ENCODE measurements at regions not wholly inside any gene's neighbourhood (a gene's known extent, or its start where the extent isn't known, plus 50 kb on each side); places are given as distances from the start of the nearest gene placed in this dataset.

DNA sequence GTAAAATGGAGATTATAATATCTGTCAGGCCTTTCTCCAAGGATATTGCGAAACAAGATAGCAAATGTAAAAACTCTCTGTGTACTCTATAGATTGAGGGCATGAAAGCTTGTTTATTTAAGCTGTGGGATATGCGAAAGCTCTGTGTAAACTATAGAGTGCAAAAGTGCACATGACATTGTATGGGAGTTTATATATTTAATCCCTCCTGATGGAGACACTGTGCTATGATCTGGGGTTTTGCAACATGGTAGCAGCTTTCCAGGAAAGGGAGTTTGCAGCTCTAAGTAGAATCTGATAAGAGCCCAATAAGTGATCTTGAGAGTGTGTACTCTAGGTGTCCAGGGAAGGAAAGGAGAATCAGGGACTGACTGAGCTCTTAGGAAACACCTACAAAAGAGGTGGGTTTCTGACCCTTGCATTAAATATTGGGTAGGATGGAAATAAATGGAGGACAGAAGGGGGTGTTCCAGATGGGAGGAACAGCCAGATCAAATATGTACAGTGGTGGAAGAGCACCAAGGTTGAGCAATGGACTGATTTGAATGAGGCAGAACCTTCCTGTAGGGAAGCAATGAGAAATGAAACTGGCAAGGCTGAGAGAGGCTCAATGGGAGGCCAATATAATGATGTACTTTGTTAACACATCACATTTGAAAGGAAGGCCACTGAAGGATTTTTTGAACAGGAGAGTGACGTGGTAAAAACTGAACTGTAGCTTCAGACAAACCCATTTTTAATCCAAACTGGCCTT is 450.1 kb downstream of the GJA1 start (continued):
- TF ChIP-seq NR2F2 (IDR thresholded peaks at IDR 0.05; ENCODE audit: borderline replicate concordance, low read depth) (peak; percentile 66; the same call in 1 of the 2 replicates), TMF1 (CRISPR knock-in tag; IDR thresholded peaks at IDR 0.05; ENCODE audit: low read depth) (no peak), SALL2 (CRISPR knock-in tag; IDR thresholded peaks at IDR 0.05) (0 out of 2 replicates have a peak, but pooled peaks have one; percentile 41), ERF (CRISPR knock-in tag; IDR thresholded peaks at IDR 0.05) (no peak), MED1 (CRISPR knock-in tag; IDR thresholded peaks at IDR 0.05) (peak; percentile 71), MEIS1 (CRISPR knock-in tag; IDR thresholded peaks at IDR 0.05; ENCODE audit: borderline replicate concordance) (peak; percentile 31; the same call in 1 of the 2 replicates), RFX1 (IDR thresholded peaks at IDR 0.05) (no peak), BRD4 (CRISPR knock-in tag; IDR thresholded peaks at IDR 0.05) (no peak), HDAC2 (CRISPR knock-in tag; IDR thresholded peaks at IDR 0.05) (peak; percentile 88), ZIK1 (CRISPR knock-in tag; IDR thresholded peaks at IDR 0.05; ENCODE audit: borderline replicate concordance, low read depth) (no peak), HMG20B (CRISPR knock-in tag; conservative IDR thresholded peaks at IDR 0.05) (0 out of 2 replicates have a peak, but pooled peaks have one; percentile 66), ZNF550 (CRISPR knock-in tag; IDR thresholded peaks at IDR 0.05; ENCODE audit: borderline replicate concordance) (no peak), POLR2AphosphoS5 (IDR thresholded peaks at IDR 0.05; ENCODE audit: low read depth, low read length) (no peak), RARG (CRISPR knock-in tag; IDR thresholded peaks at IDR 0.05; ENCODE audit: low read depth) (no peak), GZF1 (CRISPR knock-in tag; IDR thresholded peaks at IDR 0.05) (no peak), PLRG1 (conservative IDR thresholded peaks at IDR 0.05) (no peak), ATF1 (CRISPR knock-in tag; IDR thresholded peaks at IDR 0.05) (no peak)
- TF ChIP-seq, protein P1, sequence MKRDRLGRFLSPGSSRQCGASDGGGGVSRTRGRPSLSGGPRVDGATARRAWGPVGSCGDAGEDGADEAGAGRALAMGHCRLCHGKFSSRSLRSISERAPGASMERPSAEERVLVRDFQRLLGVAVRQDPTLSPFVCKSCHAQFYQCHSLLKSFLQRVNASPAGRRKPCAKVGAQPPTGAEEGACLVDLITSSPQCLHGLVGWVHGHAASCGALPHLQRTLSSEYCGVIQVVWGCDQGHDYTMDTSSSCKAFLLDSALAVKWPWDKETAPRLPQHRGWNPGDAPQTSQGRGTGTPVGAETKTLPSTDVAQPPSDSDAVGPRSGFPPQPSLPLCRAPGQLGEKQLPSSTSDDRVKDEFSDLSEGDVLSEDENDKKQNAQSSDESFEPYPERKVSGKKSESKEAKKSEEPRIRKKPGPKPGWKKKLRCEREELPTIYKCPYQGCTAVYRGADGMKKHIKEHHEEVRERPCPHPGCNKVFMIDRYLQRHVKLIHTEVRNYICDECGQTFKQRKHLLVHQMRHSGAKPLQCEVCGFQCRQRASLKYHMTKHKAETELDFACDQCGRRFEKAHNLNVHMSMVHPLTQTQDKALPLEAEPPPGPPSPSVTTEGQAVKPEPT (CRISPR knock-in tag; IDR thresholded peaks at IDR 0.05; ENCODE audit: low read depth), result no peak
- TF ChIP-seq, protein P2, sequence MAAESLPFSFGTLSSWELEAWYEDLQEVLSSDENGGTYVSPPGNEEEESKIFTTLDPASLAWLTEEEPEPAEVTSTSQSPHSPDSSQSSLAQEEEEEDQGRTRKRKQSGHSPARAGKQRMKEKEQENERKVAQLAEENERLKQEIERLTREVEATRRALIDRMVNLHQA (CRISPR knock-in tag; IDR thresholded peaks at IDR 0.05), result no peak
- TF ChIP-seq, protein P3, sequence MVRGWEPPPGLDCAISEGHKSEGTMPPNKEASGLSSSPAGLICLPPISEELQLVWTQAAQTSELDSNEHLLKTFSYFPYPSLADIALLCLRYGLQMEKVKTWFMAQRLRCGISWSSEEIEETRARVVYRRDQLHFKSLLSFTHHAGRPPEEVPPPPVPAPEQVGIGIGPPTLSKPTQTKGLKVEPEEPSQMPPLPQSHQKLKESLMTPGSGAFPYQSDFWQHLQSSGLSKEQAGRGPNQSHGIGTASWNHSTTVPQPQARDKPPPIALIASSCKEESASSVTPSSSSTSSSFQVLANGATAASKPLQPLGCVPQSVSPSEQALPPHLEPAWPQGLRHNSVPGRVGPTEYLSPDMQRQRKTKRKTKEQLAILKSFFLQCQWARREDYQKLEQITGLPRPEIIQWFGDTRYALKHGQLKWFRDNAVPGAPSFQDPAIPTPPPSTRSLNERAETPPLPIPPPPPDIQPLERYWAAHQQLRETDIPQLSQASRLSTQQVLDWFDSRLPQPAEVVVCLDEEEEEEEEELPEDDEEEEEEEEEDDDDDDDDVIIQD (CRISPR knock-in tag; IDR thresholded peaks at IDR 0.05; ENCODE audit: low read depth), result no peak
- TF ChIP-seq, protein P4, sequence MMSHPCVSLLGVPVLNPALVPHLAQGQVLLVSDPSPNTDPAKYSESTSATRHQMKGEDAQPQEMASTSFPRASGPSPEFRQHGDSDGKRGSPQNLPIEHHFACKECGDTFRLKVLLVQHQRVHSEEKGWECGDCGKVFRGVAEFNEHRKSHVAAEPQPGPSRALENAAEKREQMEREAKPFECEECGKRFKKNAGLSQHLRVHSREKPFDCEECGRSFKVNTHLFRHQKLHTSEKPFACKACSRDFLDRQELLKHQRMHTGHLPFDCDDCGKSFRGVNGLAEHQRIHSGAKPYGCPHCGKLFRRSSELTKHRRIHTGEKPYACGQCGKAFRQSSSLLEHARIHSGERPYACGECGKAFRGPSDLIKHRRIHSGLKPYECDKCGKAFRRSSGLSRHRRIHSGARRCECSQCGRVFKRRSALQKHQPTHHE (CRISPR knock-in tag; IDR thresholded peaks at IDR 0.05; ENCODE audit: borderline replicate concordance), result no peak
- TF ChIP-seq, protein P5, sequence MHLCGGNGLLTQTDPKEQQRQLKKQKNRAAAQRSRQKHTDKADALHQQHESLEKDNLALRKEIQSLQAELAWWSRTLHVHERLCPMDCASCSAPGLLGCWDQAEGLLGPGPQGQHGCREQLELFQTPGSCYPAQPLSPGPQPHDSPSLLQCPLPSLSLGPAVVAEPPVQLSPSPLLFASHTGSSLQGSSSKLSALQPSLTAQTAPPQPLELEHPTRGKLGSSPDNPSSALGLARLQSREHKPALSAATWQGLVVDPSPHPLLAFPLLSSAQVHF (CRISPR knock-in tag; IDR thresholded peaks at IDR 0.05), result no peak
- TF ChIP-seq, protein P6, sequence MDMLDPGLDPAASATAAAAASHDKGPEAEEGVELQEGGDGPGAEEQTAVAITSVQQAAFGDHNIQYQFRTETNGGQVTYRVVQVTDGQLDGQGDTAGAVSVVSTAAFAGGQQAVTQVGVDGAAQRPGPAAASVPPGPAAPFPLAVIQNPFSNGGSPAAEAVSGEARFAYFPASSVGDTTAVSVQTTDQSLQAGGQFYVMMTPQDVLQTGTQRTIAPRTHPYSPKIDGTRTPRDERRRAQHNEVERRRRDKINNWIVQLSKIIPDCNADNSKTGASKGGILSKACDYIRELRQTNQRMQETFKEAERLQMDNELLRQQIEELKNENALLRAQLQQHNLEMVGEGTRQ (IDR thresholded peaks at IDR 0.05; ENCODE audit: low read depth, low read length), result no peak
- TF ChIP-seq, protein P6 (CRISPR knock-in tag; IDR thresholded peaks at IDR 0.05; ENCODE audit: borderline replicate concordance), result no peak
